ENCODE measurements at regions not wholly inside any gene's neighbourhood (a gene's known extent, or its start where the extent isn't known, plus 50 kb on each side); places are given as distances from the start of the nearest gene placed in this dataset.
A peak's percentile ranks its signal among the peaks of the same experiment; 100 is the strongest.
"Not testable (repeated sequence)": the region's sequence is repeated elsewhere in the genome, so short reads cannot be mapped to it uniquely, and the experiment has no call there.

DNA sequence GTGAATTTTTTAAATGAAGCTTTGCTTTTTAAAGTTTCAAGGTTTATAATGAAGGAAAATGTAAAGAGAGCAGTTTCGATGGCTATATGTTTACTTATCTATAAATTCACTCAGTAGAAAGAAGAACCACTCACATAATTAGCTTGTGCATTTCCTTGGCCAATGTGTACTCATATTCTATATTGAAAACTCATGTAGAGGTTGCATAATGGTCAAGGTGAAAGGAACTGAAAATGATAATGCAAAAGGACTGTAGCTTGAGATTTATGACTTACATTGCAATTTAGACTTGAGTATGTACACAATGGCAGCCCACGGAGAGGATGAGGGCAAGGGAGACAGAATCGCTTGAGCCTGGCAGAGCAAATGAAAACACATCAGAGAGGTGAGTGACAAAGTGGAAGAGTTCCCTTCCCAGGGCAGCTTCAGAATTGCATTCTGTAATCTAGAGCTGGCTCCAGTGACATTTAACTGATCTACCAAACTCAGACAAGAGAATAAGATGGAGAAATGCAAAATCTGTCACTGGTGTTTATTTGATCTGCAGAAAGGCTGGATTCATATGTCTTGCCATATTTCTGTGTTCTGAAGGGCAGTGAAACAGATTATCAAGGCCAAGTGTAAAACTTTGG, 191.8 kb downstream of the TMEM200A start:
- DNase-seq (ENCODE audit: low read depth in 2 of 2) = no peak

DNA sequence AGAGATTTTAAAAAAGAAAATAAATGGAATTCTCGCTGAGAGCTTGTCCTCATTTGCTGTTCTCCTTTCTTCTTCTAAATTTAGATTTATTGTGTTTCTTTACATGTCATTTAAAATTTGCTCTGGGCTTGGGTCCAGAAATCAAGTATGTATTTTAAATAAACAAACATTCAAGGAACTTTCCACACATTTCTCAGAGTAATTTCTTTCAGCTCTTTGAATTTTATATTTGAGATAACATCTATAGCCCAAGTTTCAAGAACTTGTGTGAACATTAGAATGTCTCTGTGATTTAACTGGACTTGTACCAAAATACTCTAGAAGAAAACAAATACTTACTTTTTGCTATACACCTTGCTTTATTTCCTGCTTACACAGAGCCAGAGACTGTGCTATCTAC, 192.3 kb downstream of the TMEM200A start:
- no peak for DNase-seq (ENCODE audit: low read depth in 2 of 2)

- DNase-seq (ENCODE audit: low read depth in 2 of 2) = no peak
Measured at GRCh38 chr6:130559166-130559565, 193.3 kb downstream of the TMEM200A start.

GRCh38 chr6:130560231-130560630, 194.4 kb downstream of the TMEM200A start:
- DNase-seq (ENCODE audit: low read depth in 2 of 2) = no peak

DNA sequence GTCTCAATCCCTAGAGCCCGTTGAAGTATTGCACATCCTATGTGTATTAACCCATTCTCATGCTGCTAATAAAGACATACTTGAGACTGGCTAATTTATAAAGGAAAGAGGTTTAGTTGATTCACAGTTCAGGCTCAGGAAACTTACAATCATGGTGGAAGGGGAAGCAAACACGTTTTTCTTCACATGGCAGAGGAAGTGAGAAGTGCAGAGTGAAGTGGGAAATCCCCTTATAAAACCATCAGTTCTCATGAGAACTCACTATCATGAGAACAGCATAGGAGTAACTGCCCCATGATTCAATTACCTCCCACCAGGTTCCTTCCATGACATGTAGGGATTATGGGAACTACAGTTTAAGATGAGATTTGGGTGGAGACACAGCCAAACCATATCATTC, 195.3 kb downstream of the TMEM200A start:
- DNase-seq (ENCODE audit: low read depth in 2 of 2) = not testable (repeated sequence)

- no peak for DNase-seq (ENCODE audit: low read depth in 2 of 2)
Measured at GRCh38 chr6:130565696-130566095, 199.9 kb downstream of the TMEM200A start.

DNA sequence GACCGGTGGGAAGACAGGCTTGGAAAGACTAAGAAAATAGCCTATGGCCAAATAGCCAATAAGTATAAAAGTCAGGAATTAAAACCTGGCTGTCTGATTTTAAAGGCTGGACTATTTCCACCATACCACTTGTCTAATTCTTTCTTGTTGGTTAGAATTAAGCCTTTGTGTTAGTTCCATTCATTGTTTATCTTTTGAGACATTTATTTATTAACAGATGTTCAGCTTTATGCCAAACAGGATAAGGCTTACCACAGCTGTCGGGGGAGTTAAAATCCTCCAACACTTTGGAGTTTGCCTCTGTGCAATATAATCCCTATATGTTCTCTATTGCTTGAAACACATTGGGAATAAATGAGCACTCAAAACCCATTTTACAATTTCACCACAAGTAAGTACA, 208.3 kb downstream of the TMEM200A start:
- DNase-seq (ENCODE audit: low read depth in 2 of 2) = no peak

DNA sequence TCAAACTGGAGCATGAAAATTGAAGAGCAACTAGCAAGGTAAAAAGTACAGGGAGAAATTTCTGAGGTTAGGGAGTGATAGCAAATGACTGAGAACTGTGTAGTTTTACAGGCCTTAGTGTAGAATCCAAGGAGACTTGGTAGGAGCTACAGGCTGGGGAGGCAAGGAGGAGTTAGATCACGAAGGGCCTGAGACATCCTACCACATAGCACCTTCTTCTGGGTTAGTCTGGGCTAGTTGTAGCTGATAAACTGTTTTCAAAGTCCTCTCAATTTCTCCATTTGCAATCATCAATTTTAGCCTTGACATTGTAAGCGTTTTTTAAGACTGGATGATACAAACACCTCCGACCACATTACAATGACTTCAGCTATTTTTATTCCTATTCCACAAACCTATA, 209.7 kb downstream of the TMEM200A start:
- no peak for DNase-seq (ENCODE audit: low read depth in 2 of 2)

DNA sequence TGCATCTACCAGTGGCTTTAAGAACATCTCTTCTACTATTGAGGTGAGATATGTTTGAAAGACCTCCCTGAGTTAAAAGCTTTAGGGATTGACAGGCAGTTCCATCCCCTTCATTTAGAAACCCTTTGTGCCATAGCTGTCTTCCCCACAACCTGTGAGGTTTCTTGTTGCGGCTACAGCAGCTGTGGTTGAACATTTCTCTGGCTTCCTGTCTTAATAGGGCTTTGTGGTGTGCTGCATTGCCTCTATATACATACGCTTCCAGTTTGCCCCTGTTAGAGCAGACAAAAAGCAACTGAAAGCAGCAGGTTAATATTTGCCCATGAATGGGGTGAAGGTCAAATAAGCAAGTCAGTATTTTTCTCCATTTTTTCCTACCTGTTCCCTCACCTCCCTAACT, 210.2 kb downstream of the TMEM200A start:
- peak; percentile 7 to 20 for DNase-seq (ENCODE audit: low read depth in 2 of 2)

DNA sequence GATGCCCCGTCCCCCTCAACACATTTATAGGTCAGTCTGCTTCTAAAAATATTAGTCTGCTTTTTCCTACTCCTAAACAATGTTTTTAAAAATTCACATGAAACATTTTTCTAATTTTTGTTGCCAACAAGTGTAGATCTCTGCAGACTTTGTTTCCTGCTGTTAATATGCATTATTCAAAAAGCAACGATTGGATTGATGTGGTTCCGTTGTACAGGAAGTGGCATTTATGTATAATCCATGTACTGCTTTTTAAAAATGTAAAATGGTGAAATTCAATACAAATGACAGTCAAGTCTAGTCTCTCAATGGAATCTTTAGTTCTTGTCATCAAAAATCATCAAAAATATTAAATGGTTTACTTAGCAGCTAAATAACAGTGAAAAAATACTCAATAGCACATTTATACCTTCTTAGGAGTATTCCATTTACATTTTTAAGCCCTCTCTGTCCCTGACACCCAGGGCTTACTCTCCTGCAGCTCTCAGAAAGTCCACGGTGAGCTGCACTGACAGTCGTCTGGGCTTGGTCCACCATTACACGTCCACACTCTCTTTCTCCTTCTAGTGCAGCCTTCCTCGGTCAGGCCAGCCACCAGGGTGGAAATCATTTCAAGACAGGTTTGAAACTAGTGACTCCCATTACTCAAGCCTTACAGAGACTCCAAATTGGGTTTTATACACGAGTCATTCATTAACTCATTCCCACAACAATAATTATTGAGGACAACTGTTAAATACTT, 211.5 kb downstream of the TMEM200A start:
- no peak for DNase-seq (ENCODE audit: low read depth in 2 of 2)

DNA sequence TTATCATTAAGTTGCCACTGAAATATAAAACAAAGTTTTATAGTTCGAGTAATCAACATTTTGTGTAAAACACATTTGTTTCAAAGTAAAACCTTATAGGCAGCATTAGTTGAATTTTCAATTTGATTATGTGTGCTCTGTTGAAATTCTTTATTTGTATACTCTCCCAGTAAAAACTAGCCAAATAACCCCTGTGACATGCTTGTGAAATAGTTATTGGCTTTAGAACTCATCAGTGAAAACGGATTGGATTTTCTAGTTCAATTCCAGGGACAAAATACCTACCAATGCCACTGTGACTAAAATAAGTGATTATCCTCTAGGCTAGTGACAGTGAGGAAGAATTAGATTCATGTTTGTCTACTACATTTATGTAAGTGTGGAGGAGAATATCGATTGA, 212.9 kb downstream of the TMEM200A start:
- DNase-seq (ENCODE audit: low read depth in 2 of 2) = no peak

GRCh38 chr6:130583268-130583667, 217.5 kb downstream of the TMEM200A start:
- no peak for DNase-seq (ENCODE audit: low read depth in 2 of 2)

GRCh38 chr6:130585587-130585986, 219.8 kb downstream of the TMEM200A start:
- no peak for DNase-seq (ENCODE audit: low read depth in 2 of 2)

GRCh38 chr6:130587778-130588520, 222.1 kb downstream of the TMEM200A start:
- no peak for DNase-seq (ENCODE audit: low read depth in 2 of 2)

- no peak for DNase-seq (ENCODE audit: low read depth in 2 of 2)
Measured at GRCh38 chr6:130593200-130593599, 227.4 kb downstream of the TMEM200A start.

- DNase-seq (ENCODE audit: low read depth in 2 of 2) = no peak
Measured at GRCh38 chr6:130593948-130594347, 228.1 kb downstream of the TMEM200A start.

- no peak for DNase-seq (ENCODE audit: low read depth in 2 of 2)
Measured at GRCh38 chr6:130598021-130598989, 228.9 kb upstream of the SMLR1 start.

DNA sequence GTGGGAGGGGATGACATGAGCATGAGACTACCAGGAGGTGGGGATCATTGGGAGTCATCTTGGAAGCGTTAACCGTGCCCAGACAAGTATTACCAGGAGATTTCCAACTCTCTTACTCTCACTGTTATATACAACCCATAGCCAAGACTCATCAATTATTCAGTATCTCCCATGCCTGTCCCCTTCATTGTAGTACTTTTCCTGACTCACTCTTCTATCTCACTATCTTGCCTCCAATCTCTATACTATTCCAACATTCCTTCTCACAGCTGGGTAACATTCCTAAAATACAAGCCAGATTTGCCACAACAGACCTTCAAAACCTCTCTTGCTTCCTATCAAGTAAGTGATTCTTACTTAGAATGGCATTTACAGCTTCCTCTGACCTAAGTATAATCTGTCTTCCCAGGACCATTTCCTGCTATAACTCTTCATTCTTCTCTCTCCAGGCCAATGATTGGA, 226.3 kb upstream of the SMLR1 start:
- DNase-seq (ENCODE audit: low read depth in 2 of 2) = no peak

DNA sequence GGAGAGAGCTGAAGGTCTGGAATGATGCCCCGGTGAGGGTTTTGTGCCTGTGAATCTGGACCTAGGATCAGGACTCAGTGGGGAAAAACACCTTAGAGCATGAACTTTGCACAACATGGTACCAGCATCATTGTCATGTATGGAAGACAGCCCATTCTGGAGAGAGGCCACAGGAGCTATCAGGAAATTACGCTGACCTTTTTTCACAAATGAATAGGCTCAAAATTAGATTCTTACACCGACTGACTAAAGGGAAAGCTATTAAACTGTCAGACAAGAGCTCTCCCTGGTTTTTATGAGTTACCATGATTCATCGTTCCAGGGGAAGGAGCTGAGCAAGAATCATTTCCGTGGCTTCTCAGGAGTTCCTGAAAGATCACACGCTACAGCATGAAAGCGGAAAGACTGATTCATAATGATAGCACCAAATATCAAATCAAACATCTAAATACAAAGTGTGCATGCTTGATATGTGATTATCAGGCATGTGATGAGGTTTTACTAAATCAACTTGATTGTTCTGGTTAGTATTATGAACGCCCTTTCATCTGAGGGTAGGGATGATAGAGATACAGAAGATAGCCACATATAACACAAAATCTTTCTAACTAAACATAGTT, 224.9 kb upstream of the SMLR1 start:
- no peak for DNase-seq (ENCODE audit: low read depth in 2 of 2)

DNA sequence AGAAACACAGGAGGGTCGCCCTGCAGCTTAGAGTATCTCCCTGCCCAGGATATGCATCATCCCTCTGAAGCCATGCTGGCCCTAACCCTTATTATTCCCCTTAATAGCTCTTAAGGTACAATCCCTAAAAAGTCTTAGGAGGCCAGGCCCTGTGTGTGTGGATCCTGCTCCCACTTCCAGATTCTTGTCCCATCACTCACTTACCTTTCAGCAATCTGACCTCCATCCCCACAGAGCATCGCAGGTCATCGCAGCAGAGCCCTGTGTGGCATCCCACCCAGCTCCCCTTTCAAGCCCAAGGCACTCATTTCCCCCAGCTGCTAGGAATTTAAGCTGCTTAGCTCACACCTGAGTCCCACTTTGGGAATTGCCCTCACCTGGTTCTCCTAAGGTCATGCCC, 223.8 kb upstream of the SMLR1 start:
- DNase-seq (ENCODE audit: low read depth in 2 of 2) = no peak

DNA sequence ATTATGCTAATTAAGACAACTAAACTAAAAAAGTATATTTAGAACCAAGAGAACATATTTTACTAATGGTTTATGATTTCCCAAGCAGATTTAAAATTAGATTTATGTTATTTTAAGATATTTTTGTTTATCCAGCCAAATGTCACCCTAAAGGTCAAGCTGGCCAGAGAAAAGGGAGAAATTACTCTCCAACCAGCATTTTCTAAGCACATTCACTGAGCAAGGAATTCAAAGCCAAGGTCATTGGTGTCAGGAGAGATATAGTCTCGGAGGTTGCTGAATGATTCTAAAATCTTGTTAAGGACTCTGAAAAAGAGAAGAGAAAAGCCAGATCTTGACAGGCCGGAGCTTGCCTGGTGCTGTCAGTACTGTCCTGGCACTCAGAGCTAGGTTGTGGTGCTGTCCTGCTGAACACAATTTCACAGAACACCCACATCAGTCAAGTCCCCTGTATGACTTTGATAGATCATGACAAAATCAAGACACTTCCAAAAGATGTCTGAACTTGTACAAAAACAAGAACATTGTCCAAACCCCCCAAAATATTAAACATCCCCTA, 222.3 kb upstream of the SMLR1 start:
- DNase-seq (ENCODE audit: low read depth in 2 of 2) = no peak

Data from activated CD8-positive, alpha-beta memory T cell treated with anti-CD3 and anti-CD28 coated beads for 4 hours (primary cell).